Mucosa of descending colon (tissue), 3 donors: ENCODE measurements at regions not wholly inside any gene's neighbourhood (a gene's known extent, or its start where the extent isn't known, plus 50 kb on each side); places are given as distances from the start of the nearest gene placed in this dataset.

ENCODE experiments used
- ATAC-seq: fragments of 200-7000 bp; cut with Tn5 transposase; one replicate; pipeline ENCODE4 v1.9.1; 2020; ENCODE audit warnings: mild to moderate bottlenecking, moderate library complexity
- DNase-seq, 3 donors: peaks; one replicate each; pipeline ENCODE4 v3.0.0-alpha.2; 2020
- H3K36me3 ChIP-seq: fragments of 200-600 bp; one replicate; pipeline ENCODE4 v1.8.0; 2021; ENCODE audit warnings: low read depth, mild to moderate bottlenecking
- H3K4me1 ChIP-seq: fragments of 200-600 bp; one replicate; pipeline ENCODE4 v1.8.0; 2021; ENCODE audit warnings: low read depth, mild to moderate bottlenecking
- H3K4me3 ChIP-seq: fragments of 200-600 bp; one replicate; pipeline ENCODE4 v1.8.0; 2021; ENCODE audit warnings: mild to moderate bottlenecking
- H3K9me3 ChIP-seq: fragments of 200-600 bp; one replicate; pipeline ENCODE4 v1.8.0; 2021; ENCODE audit warnings: mild to moderate bottlenecking
- intact Hi-C, 2 donors: fragments of 100-400 bp; cut with DNase I in 1 of 2; cut with micrococcal nuclease in 1 of 2; formaldehyde crosslinking; loops; one replicate each; pipeline versions ENCODE4 v1.11.0 to v1.11.1; 2022; cut with DNase I, micrococcal nuclease
- TF ChIP-seq, protein P1 (sequence below): fragments of 200-600 bp; IDR thresholded peaks from one replicate; pipeline ENCODE4 v1.8.0; 2022; ENCODE audit warnings: antibody characterized with exemption, mild to moderate bottlenecking
- donor health status: DM: no; HTN: no; CAD: no; lungs with moderate emphysema.
- donor health status: DM: no; HTN: no; CAD: no.
- donor health status: DM: no; HTN: yes; CAD: no.

DNA sequence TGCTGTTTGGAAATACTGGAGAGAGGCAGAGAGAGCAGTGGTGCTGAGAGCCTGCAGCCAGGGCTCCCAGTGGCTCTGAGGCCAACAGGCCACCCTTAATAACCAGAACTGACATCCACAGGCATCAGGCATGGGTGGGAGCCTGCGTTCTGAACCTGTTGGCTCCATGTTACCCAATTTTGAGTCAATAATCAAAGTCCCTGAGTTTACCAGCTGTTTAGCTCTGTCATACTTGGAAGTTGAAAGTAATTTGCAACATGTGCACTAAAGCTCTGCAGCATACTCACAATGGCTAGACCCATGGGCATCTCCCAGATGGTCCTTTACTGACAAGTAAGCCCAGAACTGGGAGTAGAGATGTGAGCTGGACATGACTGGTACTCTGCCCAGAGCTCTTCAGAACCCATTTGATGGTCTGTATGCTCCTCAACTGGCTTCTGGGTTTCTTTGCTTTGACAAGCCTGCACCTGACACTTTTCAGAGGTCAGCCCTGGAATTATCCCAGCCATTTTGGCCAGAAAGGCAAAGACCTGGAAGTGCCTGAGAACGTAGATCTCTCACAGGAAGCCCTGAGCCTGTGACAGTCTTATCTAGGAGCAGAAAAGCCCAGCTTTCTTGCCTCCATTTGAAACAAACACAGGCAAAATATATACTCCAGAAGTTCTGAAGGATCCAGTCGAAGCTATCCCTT is 122.4 kb upstream of the CITED2 start:
- no peaks in the 10 kb centered on the region for H3K36me3 ChIP-seq
- ATAC-seq = no peak
- H3K9me3 ChIP-seq = no peaks in the 10 kb centered on the region
- intact Hi-C loops = no loop called here
- no peaks in the 10 kb centered on the region for H3K4me1 ChIP-seq
- no peak overlapping the region for H3K4me3 ChIP-seq
- DNase-seq = no peak
- TF ChIP-seq, protein P1, sequence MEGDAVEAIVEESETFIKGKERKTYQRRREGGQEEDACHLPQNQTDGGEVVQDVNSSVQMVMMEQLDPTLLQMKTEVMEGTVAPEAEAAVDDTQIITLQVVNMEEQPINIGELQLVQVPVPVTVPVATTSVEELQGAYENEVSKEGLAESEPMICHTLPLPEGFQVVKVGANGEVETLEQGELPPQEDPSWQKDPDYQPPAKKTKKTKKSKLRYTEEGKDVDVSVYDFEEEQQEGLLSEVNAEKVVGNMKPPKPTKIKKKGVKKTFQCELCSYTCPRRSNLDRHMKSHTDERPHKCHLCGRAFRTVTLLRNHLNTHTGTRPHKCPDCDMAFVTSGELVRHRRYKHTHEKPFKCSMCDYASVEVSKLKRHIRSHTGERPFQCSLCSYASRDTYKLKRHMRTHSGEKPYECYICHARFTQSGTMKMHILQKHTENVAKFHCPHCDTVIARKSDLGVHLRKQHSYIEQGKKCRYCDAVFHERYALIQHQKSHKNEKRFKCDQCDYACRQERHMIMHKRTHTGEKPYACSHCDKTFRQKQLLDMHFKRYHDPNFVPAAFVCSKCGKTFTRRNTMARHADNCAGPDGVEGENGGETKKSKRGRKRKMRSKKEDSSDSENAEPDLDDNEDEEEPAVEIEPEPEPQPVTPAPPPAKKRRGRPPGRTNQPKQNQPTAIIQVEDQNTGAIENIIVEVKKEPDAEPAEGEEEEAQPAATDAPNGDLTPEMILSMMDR = no peak

DNA sequence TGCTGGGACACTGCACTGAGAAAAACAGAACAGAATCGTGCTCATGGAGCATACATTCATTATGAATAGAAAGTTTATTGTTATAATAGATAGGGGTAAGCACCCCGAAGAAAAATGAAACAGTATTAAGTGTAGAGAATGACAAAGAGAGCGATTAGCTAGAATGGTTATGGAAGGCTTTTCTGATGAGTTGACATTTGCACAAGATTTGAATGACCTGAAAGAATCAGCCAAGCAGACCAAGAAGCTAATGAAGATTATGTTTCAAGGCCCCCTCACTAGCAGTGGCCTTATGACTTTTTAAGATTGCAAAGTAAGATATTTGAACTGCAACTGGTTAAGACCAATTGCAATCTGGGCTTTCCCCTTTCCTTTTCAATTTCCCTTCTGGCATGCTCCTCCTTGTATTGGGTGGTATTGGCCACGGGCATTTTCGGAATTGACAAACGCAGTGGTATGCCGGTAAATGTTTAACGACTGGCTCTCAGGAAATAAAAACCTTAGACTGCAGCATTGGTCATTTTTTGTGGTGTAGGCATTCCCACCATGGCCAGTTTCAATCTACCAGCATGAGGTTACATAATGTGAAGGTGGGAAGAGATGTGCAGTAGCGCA is 120.0 kb upstream of the CITED2 start:
- Histone ChIP-seq H3K4me3 (no peak overlapping the region), H3K9me3 (no peaks in the 10 kb centered on the region), H3K4me1 (no peaks in the 10 kb centered on the region), H3K36me3 (no peaks in the 10 kb centered on the region)
- TF ChIP-seq, protein P1 = no peak
- DNase-seq (no peak), ATAC-seq (no peak)
- intact Hi-C loops = no loop called here

DNA sequence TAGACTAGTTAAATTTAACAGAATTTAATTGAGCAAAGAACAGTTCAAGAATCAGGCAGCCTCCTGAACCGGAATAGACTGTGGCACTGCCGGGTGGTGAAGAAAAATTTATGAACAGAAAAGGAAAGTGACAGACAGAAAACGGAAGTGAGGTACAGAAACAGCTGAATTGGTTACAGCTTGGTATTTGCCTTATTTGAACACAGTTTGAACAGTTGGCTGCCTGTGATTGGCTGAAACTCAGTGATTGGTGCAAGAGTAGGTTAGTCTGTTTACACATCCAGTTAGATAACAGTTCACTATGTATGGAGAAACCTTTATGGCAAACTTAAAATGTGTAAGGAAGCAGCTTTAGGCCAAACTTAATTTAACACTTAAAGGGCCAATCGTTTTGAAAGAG is 116.0 kb upstream of the CITED2 start:
- Histone ChIP-seq H3K9me3 (no peaks in the 10 kb centered on the region), H3K4me1 (no peaks in the 10 kb centered on the region), H3K4me3 (no peak overlapping the region), H3K36me3 (no peaks in the 10 kb centered on the region)
- TF ChIP-seq, protein P1 = no peak
- intact Hi-C loops = no loop called here
- peak in 1 of 3 donors; percentile 52 for DNase-seq
- ATAC-seq = peak; percentile 80

DNA sequence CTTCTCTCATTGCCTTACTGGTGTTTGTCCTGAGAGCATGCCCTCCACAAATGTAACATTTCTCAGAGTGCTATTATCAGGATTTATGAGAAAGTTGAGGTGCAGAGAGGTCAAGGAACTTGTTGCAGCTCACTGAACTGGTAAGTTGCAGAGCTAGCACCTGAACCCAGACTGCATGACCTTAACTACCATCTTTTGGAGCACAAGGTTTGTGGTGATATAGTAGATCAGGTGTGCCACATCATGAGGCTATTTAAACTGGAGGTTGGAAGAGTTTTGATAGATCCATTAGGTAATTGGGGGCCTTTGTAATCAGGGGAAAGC is 112.0 kb upstream of the CITED2 start:
- DNase-seq = no peak
- H3K9me3 ChIP-seq = no peaks in the 10 kb centered on the region
- intact Hi-C loops = no loop called here
- no peaks in the 10 kb centered on the region for H3K4me1 ChIP-seq
- no peak overlapping the region for H3K4me3 ChIP-seq
- H3K36me3 ChIP-seq = no peaks in the 10 kb centered on the region
- no peak for ATAC-seq
- TF ChIP-seq, protein P1 = no peak

DNA sequence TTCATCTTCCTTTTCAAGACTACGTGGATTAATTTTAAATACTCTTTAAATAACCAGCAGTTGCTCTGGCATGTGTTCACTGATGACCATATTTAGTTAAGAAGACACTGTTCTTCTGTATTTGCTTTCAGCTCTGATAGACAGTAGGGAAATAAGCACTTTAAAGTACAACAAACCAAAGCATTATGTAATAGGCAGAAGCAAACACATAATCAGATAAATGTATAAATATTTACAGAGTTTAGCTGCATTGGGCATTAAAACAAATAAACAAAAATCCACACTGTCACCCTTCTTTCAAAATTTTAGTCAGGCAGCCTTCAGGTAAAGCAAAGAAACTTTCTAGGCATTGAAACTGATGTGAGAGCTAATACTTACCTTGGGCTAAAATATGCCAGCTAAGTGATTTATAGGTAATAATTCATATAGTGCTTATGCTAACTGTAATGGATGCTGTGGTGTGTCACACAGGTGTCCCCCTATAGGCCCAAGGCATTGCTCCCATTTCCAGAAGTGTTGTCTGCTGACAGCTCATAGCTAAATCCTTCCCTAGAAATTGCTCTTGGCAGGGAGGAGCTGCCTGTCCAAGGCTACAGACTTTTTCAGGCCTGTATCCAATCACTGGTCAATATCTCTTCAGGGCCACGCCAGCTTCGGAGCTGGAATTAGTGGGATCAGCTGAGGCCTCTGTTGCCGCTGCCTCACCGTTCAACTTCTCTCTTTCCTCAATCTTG is 111.5 kb upstream of the CITED2 start:
- intact Hi-C loops = no loop called here
- no peak for ATAC-seq

More for the DNA sequence above, 111.5 kb upstream of the CITED2 start:
- Histone ChIP-seq H3K4me3 (no peak overlapping the region), H3K36me3 (no peaks in the 10 kb centered on the region), H3K9me3 (no peaks in the 10 kb centered on the region), H3K4me1 (no peaks in the 10 kb centered on the region)
- TF ChIP-seq, protein P1 = no peak
- no peak for DNase-seq
